HG02588 (cell line): ENCODE measurements at regions not wholly inside any gene's neighbourhood (a gene's known extent, or its start where the extent isn't known, plus 50 kb on each side); places are given as distances from the start of the nearest gene placed in this dataset.

ENCODE experiments used
- ATAC-seq: cut with Tn5 transposase; IDR thresholded peaks from one replicate; pipeline ENCODE4 v1.9.1; 2021; ENCODE audit warnings: mild to moderate bottlenecking, moderate library complexity; ENCODE audit not compliant: unreplicated experiment

DNA sequence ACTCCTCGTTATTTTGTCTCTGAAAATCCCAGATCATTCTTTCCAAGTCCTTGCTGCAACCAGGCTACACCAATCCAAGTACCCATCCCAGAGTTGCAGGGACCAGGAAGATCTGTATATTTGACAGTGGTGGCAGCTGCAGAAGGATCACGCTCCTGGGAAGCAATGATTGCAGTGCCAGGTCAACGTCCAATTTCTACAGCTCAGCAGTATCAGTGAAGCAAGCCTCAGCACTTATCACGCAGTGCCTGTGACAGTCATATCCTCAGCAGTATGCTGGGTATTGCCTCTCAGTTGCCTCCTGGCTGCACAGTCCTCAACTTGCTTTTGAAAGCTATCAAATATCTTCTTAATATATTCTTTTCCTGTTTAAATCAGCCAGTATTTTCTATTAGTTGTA lies 66.7 kb downstream of the BARHL2 start:
- no peak for ATAC-seq

DNA sequence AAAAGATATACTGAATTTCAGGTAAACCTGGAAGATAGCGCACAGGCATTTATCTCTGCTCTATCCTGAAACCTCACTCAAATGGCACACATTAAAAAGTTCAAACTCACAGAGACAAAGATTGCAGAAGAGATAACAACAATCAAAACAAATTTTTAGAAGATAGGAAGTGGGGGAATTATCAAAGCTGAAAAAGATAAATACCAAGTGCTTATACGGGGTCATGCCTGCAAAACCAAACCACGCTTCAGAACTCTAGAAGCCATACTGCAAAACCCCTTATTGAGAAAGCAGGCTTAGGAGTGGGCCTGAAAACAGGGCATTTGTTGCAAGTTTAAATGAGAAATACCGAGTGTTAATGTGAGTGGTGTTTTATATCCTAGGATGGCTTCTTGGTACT lies 76.8 kb downstream of the BARHL2 start:
- no peak for ATAC-seq

DNA sequence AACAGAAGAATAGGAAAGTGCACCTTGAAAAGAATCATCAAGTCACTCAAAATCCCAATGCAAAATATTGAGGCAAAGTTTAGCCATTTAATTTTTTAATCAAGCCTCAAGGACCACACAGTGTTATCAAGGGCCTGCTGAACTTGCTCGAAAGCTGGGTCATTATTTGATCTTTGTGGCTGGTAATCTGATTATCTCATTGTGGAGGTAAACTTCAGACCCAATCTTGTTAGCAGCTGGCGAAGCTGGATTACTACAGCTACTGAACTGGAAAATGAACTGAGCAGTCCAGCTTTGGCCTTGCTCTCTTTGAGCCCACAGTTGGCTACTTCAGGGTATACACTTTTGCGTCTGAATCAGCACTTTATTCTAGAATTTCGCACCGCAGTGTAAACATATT lies 94.4 kb downstream of the BARHL2 start:
- ATAC-seq = no peak

DNA sequence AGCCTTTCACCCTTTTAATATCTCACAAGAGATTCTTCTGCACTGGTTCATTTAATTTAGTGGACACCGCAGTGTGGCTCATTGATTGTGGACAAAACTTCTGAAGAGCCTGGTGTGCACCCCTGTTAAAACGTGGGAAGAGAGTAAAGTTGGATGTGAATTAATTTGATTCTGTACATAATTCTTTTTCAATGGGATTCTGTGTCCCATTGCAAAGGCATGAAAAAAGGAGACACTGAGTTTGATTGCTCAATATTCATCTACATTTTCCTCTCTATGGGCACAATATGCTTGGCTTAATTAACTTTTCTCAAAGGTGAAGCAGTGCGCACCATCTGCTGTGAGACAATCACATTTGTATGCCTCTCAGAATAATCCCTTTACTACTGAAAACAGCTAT lies 95.1 kb downstream of the BARHL2 start:
- ATAC-seq = no peak

DNA sequence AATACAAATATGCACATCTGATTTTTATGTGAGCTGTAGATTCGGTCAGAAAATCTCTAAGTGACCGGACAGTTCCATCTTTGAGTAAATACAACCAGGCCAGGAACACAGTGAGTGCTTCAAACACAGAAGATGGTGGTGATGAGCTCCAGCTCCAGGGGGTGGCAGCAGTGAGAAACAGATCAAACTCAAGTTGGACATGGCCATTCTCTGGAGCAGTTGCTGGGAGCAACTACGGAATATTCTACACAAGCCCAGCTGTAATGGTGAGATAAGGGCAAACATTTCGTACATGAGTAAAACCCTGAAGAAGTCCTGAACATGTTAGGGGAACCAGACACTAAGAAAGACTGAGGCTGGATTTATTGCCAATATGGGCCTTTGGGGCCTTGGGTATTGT lies 100.7 kb downstream of the BARHL2 start:
- ATAC-seq = no peak

DNA sequence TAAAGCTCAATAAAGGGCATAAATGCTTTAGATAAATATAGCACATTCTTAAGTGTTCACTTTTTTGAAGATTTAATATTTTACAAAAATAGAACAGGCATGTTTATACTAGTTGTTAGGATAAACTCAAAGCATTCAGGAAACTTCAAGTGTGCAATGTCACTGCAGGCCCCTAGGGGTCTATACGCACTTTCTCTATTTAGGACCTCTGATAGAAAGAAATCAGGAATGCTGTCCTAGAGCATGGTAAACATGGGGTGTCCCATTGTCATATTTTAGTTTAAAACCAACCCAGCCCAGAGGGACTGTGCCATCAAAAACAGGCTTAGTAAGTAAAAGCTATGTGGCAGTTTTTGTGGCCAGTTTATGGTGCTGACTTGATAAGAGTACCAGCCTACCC lies 102.2 kb downstream of the BARHL2 start:
- no peak for ATAC-seq

DNA sequence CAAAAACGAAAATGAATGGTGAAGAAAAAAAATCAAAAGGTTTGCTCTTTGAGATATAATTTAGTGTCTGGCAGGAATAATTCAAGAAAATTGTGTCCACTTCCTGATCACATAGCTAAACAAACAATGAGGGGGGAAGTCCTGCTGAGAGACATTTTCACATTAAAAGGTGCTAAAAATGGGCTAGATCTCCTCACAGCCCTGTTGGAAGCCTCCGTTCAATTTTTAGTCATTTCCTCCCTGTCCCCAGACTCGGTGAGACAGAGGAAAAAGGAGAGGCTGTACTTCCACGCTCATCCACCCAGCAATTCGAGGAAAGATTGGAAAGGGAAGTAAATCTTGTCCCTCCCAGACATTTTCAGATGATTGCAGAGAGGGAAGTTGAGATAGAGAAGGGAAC lies 103.7 kb downstream of the BARHL2 start:
- ATAC-seq = no peak

DNA sequence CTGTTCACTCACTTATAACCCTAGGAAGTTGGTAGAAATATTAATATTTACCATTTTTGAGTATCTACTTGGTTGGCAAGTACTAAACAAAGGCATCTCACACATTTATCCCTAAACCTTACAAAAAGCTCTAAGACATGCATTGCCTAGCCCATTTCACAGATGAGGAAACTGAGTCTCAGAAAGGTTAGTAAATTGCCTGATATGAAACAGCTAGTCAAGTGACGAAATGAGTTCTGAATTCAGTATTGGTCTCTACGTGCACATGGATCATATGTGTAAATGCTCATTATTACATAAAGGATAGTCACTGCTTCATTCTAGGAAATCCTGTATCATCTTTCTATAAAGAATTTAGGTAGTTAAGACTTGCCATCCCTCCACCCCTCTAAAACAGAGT lies 105.1 kb downstream of the BARHL2 start:
- no peak for ATAC-seq

DNA sequence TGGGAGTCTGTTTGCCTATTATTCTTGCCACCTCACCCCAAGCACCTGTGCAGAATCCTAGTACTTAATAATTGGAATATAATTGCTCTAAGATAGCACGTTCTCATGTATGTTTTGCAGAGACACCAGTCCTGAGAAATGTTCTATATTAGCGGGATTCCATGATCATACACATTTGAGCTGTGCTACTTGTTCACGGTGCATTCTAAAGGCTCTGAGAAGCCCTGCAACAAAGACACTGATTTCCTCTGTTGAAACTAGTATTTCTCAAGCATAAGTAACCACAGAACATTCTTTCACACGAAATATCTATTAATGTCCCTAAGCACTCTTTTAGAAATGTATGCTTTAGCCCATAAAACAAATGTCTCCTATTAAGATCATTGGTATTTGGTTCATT lies 109.4 kb downstream of the BARHL2 start:
- ATAC-seq = no peak

DNA sequence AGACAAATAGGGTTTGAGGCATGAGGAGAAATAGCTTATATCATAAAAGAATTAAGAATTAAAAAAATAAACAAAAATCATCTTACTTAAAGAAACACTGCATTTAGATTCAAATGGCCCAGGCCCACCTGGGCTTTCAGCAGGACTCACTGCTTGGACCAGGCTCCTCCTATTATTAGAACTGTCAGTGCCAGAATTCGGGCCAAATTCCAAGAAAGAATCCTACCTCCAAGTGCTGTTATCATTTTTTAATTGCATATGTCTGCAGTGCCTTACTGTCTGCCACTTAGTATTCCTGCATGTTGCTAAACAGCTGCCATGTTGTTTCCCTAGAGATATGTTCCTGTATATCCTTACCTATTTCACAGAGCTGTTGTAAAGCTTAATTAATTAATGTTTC lies 112.0 kb downstream of the BARHL2 start:
- no peak for ATAC-seq

DNA sequence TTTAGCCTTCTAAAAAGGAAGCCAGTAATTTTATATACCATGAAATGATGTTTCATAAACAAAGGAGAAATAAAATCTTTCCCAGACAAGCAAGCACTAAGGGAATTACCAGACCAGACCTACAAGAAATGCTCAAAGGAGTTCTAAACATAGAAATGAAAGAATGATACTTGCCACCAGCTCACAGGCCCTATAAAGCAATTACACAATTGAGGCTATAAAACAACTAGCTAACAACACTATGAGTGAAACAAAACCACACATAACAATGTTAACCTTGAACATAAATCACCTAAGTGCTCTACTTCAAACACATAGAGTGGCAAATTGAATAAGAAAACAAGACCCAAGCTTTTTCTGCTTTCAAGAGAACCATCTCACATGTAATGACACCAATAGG lies 123.8 kb downstream of the BARHL2 start:
- ATAC-seq = no peak

DNA sequence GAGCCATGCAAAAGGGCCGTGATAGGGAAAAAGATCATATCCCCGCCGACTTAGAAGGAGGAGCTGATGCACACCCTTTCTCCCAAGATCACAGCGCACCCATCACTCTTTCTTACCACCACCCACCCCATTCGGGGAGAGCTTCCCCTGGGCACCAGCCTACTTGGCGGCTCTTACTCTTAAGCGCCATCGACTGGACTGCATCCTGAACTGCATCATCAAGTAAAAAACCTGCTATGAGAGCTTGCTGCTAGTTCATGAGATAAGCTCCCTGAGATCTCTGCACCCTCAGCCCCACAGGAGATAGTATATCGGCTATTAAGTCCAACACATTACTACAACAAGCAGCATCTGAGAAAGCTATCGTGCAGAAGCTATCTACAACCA lies 125.1 kb downstream of the BARHL2 start:
- no peak for ATAC-seq

DNA sequence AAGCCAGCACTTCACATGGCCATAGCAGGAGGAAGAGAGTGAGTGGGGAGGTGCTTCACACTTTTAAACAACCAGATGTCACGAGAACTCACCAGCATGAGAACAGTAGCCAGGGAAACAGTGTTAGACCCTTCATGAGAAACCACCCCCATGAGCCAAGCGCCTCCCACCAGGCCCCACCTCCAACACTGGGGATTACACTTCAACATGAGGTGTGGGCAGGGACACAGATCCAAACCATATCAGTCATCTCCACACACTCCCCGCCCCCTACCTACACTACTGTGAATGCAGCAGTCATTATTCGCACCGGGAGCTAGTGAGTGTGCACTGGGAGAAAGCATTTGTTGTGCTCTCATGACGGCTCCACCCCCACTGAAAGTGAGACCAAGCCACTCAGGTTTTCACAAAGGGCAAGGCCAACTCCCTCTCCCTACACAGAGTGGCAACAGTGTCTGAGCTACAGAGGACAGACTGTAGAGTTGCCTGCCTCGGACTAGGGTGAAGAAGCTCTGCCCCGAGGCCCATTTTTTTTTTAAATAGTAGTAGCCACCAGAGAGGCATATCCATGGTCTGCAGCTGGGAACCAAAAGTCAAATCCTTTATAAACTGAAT lies 125.6 kb downstream of the BARHL2 start:
- ATAC-seq = no peak

DNA sequence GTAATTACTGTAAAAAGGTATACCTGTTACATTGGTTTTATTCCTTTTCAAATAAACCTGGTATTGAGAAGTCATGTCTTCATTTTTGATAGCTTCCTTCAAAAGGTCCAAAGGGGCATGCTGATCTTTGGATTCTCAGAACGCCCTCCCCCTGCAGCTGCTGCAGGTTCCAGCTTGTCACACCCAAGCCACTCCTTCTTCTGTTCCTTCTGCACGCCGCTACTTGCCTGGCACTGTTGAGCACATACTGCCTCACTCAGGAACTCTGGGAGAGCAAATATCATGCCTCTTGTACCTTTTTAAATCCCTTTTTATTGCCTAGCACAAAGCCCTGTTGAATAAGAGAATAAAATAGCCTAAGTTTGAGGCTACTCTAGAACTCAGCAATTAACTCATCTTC lies 136.9 kb downstream of the BARHL2 start:
- ATAC-seq = no peak

DNA sequence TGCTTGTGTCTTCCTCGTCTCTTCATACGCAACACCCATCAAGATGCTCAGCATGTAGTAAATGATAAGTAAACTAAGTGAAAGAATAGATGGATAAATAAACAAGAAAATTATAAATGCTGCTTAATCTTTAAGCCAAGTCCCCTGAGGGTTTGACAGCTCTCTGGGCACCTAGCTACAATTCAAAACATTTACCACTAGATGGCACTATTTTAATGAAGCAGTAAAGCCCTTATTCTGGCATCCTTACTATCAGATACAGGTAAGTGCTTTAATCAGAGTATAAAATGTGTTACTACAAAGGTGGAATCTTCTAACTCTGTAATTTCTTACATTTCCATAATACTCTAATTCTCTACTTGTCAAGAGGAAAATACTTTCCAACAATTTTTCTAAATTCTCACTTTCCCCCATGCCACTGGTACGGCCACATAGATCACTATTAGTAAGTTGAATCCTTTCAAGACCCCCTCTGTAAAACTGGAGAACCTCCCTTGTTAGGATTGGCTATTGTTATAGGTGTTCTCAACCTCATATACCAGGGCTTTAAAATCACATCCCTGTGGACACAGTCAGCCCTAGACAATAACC lies 137.8 kb downstream of the BARHL2 start:
- no peak for ATAC-seq

DNA sequence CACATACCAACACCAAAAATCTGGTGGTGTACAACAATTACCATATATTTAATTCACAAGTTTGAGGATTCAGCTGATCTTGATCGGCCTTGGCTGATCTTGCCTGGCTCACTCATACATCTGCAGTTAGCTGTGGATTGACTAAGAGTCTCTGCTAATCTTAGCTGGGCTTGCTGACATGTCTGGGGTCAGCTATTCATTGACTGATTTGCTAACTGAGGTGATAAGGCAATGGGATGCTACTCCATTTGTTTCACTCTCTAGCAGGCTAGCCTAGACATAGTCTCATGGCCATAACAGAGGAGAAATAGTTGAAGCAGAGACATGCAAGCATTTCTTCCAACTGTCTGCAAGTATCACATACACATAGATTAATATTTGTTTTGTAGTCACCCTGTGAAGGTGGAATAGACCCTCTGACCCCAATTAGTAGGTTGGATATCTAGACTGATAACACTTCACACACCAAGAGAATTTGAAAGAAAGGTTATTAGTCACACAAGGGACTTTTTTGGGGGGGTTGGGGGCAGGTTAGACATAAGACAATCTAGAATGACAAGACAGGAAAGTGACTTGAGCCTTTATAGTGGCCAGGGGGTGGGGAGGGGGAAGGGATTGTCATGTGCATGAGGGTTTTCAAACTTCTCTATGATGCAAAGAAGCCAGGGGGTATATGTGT lies 142.3 kb downstream of the BARHL2 start:
- no peak for ATAC-seq

DNA sequence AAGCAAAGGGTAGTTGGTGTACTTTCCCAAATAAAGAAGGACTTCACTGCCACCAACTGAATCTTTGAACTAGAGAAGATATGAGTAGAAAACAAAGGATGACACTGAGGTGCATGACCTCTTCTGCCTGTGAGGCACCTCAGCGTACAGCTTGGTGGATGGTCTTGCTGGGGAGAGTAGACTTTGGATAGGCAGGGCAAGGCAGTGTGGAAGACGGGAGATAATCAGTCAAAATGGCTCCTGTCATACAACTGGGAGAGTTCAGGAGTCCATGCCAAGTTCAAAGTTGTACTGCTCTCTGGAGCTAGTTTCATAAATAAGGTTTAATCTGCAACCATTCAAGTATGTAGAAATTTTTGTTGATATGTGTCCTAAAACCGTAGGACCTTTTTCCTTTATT lies 143.4 kb downstream of the BARHL2 start:
- ATAC-seq = no peak

DNA sequence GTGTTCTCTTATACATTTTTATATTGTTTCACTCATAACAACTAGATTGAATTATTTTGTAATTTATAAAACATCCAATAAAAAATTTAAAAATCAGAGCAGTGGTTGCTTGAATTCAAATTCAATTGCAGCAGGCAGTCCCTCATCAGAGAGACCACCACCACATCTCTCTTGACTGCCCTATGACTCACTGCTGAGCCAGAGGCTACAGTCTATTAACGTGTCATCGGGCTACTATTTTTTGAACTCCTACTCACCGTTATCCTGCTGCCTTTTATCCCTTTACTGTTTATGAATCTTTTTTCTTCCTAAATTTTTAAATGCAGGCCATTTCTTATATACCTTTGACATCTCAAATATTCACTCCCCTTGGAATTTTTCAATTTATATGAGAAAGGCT lies 144.7 kb downstream of the BARHL2 start:
- no peak for ATAC-seq

DNA sequence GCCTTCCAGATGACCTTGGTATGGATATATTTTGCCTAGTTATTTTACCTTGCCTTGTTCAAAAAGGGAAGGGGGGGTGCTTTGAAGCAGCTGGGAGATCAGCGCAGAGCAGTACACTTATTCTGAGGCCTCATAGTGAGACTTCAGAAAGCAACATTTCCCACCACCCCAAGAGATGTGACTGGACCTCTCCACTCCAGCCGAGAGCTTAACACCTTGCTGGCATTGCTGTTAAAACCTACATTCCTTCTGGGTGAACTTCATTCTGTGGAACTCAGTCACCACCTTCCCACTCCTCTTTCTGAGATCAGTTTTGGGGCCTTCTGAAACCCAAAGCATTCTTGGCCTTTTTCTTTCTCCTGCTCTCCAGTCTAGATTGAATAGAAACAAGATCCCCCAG lies 148.7 kb downstream of the BARHL2 start:
- ATAC-seq = no peak

DNA sequence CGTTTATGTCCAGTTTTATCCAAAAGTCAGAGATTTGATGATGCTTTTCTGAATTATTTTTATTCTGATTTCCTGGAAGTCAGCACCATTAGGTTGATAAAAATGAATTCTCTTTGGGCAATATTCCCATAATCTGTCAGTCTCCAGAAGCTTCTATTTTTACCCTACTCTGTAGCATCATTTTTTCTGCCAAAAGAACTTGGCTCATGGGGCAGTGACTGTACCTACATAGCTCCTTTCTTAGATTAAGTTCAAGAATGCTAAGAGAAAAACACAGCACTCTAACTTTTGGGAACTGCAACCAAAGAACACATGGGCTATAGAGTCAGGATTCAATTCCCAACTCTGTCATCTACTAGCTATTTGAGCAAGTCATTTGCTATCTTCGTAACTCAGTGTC lies 152.9 kb downstream of the BARHL2 start:
- no peak for ATAC-seq

DNA sequence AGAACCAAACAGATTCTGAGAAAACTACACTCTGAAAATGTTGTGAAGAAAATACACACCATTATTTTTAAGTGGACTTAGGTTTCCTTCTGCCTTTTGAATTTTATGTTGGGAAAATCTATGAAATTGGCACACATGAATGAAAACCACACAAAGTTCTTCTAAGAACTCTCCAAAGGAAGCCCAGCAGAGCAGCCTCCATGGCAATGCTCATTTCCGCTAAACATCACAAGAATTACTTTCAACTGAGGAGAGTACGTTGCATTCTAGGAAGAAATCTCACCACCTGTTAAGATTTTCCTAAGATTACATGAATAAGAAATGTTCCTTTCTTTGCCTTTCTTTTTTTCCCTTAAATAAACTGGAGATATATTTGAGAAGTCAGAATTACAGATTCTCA lies 154.2 kb downstream of the BARHL2 start:
- no peak for ATAC-seq

DNA sequence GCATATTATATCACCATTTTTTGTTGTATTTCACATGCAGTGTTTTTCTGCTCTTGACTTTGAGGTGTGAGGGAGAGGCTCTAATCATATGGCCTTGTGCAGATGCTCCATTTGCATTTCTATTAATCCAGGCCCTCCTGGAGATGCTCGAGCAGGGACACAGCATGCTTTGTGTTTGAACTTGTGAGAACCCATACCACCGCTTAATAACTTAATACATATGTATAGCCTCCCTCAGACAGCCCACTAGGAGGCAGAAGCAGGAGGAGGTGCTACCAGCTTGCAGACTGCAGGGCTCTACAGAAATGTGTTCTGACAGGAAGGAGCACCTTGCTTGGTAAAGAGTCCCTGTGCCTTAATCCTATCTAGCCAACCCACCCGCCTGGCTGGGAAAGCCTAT lies 155.2 kb downstream of the BARHL2 start:
- ATAC-seq = no peak
